H1 (cell line): ENCODE measurements at regions not wholly inside any gene's neighbourhood (a gene's known extent, or its start where the extent isn't known, plus 50 kb on each side); places are given as distances from the start of the nearest gene placed in this dataset.

Source experiments
- CTCF ChIP-seq, 3 experiments: IDR thresholded peaks; 1 replicate in 2 of 3; 2 replicates in 1 of 3; pipeline versions ENCODE4 v1.5.1 to v1.6.1; 2011; ENCODE audit warnings: low read length in 3 of 3, mild to moderate bottlenecking in 3 of 3, inconsistent platforms in 2 of 3, low read depth in 1 of 3, moderate library complexity in 1 of 3; ENCODE audit not compliant: insufficient read depth in 1 of 3; ENCODE audit errors: control extremely low read depth in 1 of 3
- POLR2A ChIP-seq, 2 experiments: IDR thresholded peaks; 1 replicate in 1 of 2; 2 replicates in 1 of 2; pipeline ENCODE4 v1.6.1; 2011; ENCODE audit warnings: low read depth in 2 of 2, low read length in 2 of 2, mild to moderate bottlenecking in 2 of 2; ENCODE audit errors: control extremely low read depth in 1 of 2
- SUZ12 ChIP-seq: fragments of 200-600 bp; sonication (generic); IDR thresholded peaks from 2 replicates; pipeline ENCODE4 v1.6.1; 2012; ENCODE audit warnings: mild to moderate bottlenecking, inconsistent platforms, low read length, moderate library complexity, mixed read lengths

- TF ChIP-seq POLR2A (IDR thresholded peaks at IDR 0.05; ENCODE audit: control extremely low read depth in 1 of 2, low read depth in 2 of 2, low read length in 2 of 2) (no peak), SUZ12 (no peak), CTCF (IDR thresholded peaks at IDR 0.05; ENCODE audit: control extremely low read depth in 1 of 3, insufficient read depth in 1 of 3, low read depth in 1 of 3, low read length in 3 of 3) (no peak)
Observed at GRCh38 chr14:23864861-23865260, 88.7 kb upstream of the DHRS4 start.
